PC-9 (cell line): ENCODE measurements at regions not wholly inside any gene's neighbourhood (a gene's known extent, or its start where the extent isn't known, plus 50 kb on each side); places are given as distances from the start of the nearest gene placed in this dataset.

Source experiments
- BruUV-seq: library from RNA; stranded (reverse); fragments of 400-500 nt; replicated peaks from 2 replicates; lab custom pipeline; 2021; lab: Mats Ljungman, UMichigan
- CTCF ChIA-PET: fragments of 300-600 bp; sonication (Branson Sonifier 250); formaldehyde crosslinking; loops from one replicate; lab custom pipeline; 2022; ENCODE audit warnings: antibody characterized with exemption; lab: Charles Lee
- POLR2A ChIA-PET: fragments of 300-600 bp; sonication (Branson Sonifier 250); formaldehyde crosslinking; loops from one replicate; lab custom pipeline; 2022; ENCODE audit warnings: antibody characterized with exemption; ENCODE audit not compliant: unreplicated experiment; lab: Charles Lee
- DNase-seq, 2 experiments: peaks; one replicate each; pipeline versions ENCODE4 v3.0.0 to v3.0.0-alpha.2; 2015 to 2022; ENCODE audit warnings: mixed read lengths in 1 of 2
- H2AFZ ChIP-seq: fragments of 200-600 bp; sonication (generic); 2 replicates; pipeline ENCODE4 v1.8.1; 2017; ENCODE audit warnings: antibody characterized with exemption
- H3F3A ChIP-seq: fragments of 200-600 bp; sonication (generic); 2 replicates; pipeline ENCODE4 v1.8.1; 2017; ENCODE audit warnings: antibody characterized with exemption, mild to moderate bottlenecking, low read depth; ENCODE audit not compliant: insufficient read depth
- H3K27ac ChIP-seq: fragments of 200-600 bp; sonication (generic); 2 replicates; pipeline ENCODE4 v1.6.1; 2016; ENCODE audit warnings: mixed run types
- H3K27me3 ChIP-seq: fragments of 200-600 bp; sonication (generic); 2 replicates; pipeline ENCODE4 v1.6.1; 2016; ENCODE audit warnings: low read depth, mixed run types; ENCODE audit not compliant: insufficient read depth
- H3K36me3 ChIP-seq: fragments of 200-600 bp; sonication (generic); 2 replicates; pipeline ENCODE4 v1.6.1; 2016; ENCODE audit warnings: low read depth, mixed run types
- H3K4me1 ChIP-seq: fragments of 200-600 bp; sonication (generic); replicated peaks from 2 replicates; pipeline ENCODE4 v1.6.1; 2016; ENCODE audit warnings: mixed run types; ENCODE audit not compliant: insufficient read depth
- H3K4me2 ChIP-seq: fragments of 200-600 bp; sonication (generic); 2 replicates; pipeline ENCODE4 v1.6.1; 2017; ENCODE audit warnings: mixed run types
- H3K4me3 ChIP-seq: fragments of 200-600 bp; sonication (generic); 2 replicates; pipeline ENCODE4 v1.6.1; 2016; ENCODE audit warnings: mixed run types
- H3K79me2 ChIP-seq: fragments of 200-600 bp; sonication (generic); 2 replicates; pipeline ENCODE4 v1.6.1; 2017; ENCODE audit warnings: low read depth, mixed run types
- H3K9me2 ChIP-seq: fragments of 200-600 bp; sonication (generic); 2 replicates; pipeline ENCODE4 v1.8.1; 2017; ENCODE audit warnings: mild to moderate bottlenecking; ENCODE audit not compliant: insufficient read depth
- H3K9me3 ChIP-seq: fragments of 200-600 bp; sonication (generic); 2 replicates; pipeline ENCODE4 v1.8.1; 2016; ENCODE audit warnings: low read depth; ENCODE audit not compliant: insufficient read depth
- H4K20me1 ChIP-seq: fragments of 200-600 bp; sonication (generic); 2 replicates; pipeline ENCODE4 v1.8.1; 2017; ENCODE audit not compliant: insufficient read depth
- CTCF ChIP-seq: fragments of 200-600 bp; sonication (generic); conservative IDR thresholded peaks from 2 replicates; pipeline ENCODE4 v1.6.1; 2017; ENCODE audit warnings: mixed run types, antibody characterized with exemption, mild to moderate bottlenecking, moderate library complexity
- EZH2 ChIP-seq: fragments of 200-600 bp; sonication (generic); IDR thresholded peaks from 2 replicates; pipeline ENCODE4 v1.8.0; 2017; ENCODE audit warnings: antibody characterized with exemption, low read depth
- intact Hi-C: fragments of 100-400 bp; cut with micrococcal nuclease; formaldehyde crosslinking; loops from one replicate; pipeline ENCODE4 v1.10.0; 2022; ENCODE audit not compliant: unreplicated experiment

GRCh38 chr4:104413487-104413886 lies 81.2 kb downstream of the CXXC4 start:
- no peak for DNase-seq
- Histone ChIP-seq H2AFZ (no peak overlapping the region), H3K27ac (no peak overlapping the region), H3F3A (no peaks in the 10 kb centered on the region), H3K36me3 (no peaks in the 10 kb centered on the region), H3K79me2 (no peaks in the 10 kb centered on the region), H3K4me3 (no peak overlapping the region), H3K4me2 (no peak overlapping the region), H3K27me3 (no peaks in the 10 kb centered on the region), H4K20me1 (no peaks in the 10 kb centered on the region), H3K9me2 (no peaks in the 10 kb centered on the region), H3K4me1 (no peaks in the 10 kb centered on the region; the same call in 1 of the 2 replicates), H3K9me3 (no peaks in the 10 kb centered on the region)
- BruUV-seq: no TSS peak
- intact Hi-C loops: no loop called here
- ChIA-PET POLR2A (no interaction called here), CTCF (no interaction called here)
- TF ChIP-seq EZH2: no peak
- no peak for TF ChIP-seq CTCF

GRCh38 chr4:104412344-104412743 lies 82.3 kb downstream of the CXXC4 start:
- Histone ChIP-seq H3K36me3 (no peaks in the 10 kb centered on the region), H3K9me3 (no peaks in the 10 kb centered on the region), H3K4me2 (no peak overlapping the region), H4K20me1 (no peaks in the 10 kb centered on the region), H2AFZ (no peak overlapping the region), H3K4me1 (no peaks in the 10 kb centered on the region; the same call in 1 of the 2 replicates), H3K4me3 (no peak overlapping the region), H3K9me2 (no peaks in the 10 kb centered on the region), H3F3A (no peaks in the 10 kb centered on the region), H3K27ac (no peak overlapping the region), H3K79me2 (no peaks in the 10 kb centered on the region), H3K27me3 (no peaks in the 10 kb centered on the region)
- intact Hi-C loops: no loop called here
- no peak for DNase-seq
- ChIA-PET POLR2A (no interaction called here), CTCF (no interaction called here)
- no peak for TF ChIP-seq EZH2
- no peak for TF ChIP-seq CTCF
- no TSS peak for BruUV-seq

- Histone ChIP-seq H2AFZ (no peak overlapping the region), H3F3A (no peaks in the 10 kb centered on the region), H3K4me2 (no peak overlapping the region), H3K36me3 (no peaks in the 10 kb centered on the region), H3K4me1 (no peaks in the 10 kb centered on the region), H3K4me3 (no peak overlapping the region), H3K79me2 (no peaks in the 10 kb centered on the region), H3K9me2 (no peaks in the 10 kb centered on the region), H4K20me1 (no peaks in the 10 kb centered on the region), H3K9me3 (no peaks in the 10 kb centered on the region), H3K27ac (no peak overlapping the region), H3K27me3 (no peaks in the 10 kb centered on the region)
- no peak for TF ChIP-seq EZH2
- intact Hi-C loops: no loop called here
- ChIA-PET CTCF (no interaction called here), POLR2A (no interaction called here)
- DNase-seq: no peak
- no TSS peak for BruUV-seq
These were observed 83.2 kb downstream of the CXXC4 start for GRCh38 chr4:104411502-104411901.

GRCh38 chr4:104408878-104409277 lies 85.8 kb downstream of the CXXC4 start:
- POLR2A ChIA-PET: no interaction called here
- DNase-seq: no peak
- intact Hi-C loops: no loop called here
- Histone ChIP-seq H3K9me2 (no peaks in the 10 kb centered on the region), H4K20me1 (no peaks in the 10 kb centered on the region), H3K36me3 (no peaks in the 10 kb centered on the region), H3K9me3 (no peaks in the 10 kb centered on the region), H3K4me2 (no peak overlapping the region), H3F3A (no peaks in the 10 kb centered on the region), H2AFZ (0 out of 2 replicates have a peak overlapping the region, but pooled peaks have one; percentile 39), H3K27me3 (no peaks in the 10 kb centered on the region), H3K27ac (no peak overlapping the region), H3K4me3 (no peak overlapping the region), H3K4me1 (no peaks in the 10 kb centered on the region), H3K79me2 (no peaks in the 10 kb centered on the region)
- TF ChIP-seq EZH2 (no peak), CTCF (no peak)
- no TSS peak for BruUV-seq
- CTCF ChIA-PET: no interaction called here
